Stimulated activated CD8-positive, alpha-beta memory T cell treated with anti-CD3 and anti-CD28 coated beads, Interleukin-12 subunit alpha, Interleukin-12 subunit beta, amount 100 ng/mL, for 4 hours (primary cell): ENCODE measurements at regions not wholly inside any gene's neighbourhood (a gene's known extent, or its start where the extent isn't known, plus 50 kb on each side); places are given as distances from the start of the nearest gene placed in this dataset.
"Not testable (repeated sequence)": the region's sequence is repeated elsewhere in the genome, so short reads cannot be mapped to it uniquely, and the experiment has no call there.

Experiments used
- DNase-seq: peaks from one replicate; pipeline ENCODE4 v3.0.0-alpha.2; 2020; ENCODE audit warnings: low read depth

DNA sequence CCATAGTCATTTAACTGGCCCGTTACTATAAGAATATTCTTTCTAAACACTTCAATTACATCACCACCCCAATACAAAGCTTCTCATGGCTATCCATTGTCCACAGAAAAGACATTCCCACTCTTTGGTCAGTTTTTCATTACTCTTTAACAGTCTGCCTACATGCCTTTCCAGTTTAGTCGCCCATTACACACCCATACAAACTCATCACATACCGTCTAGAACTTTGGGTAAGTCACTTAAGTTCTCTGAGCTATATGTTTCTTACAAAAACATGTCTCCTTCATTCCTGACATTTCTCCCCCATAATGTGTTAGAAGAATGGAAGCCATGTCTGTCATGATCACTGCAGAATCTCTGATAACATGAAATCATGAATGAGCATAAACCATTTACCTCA, 108.2 kb upstream of the STK17B start:
- DNase-seq, result no peak

DNA sequence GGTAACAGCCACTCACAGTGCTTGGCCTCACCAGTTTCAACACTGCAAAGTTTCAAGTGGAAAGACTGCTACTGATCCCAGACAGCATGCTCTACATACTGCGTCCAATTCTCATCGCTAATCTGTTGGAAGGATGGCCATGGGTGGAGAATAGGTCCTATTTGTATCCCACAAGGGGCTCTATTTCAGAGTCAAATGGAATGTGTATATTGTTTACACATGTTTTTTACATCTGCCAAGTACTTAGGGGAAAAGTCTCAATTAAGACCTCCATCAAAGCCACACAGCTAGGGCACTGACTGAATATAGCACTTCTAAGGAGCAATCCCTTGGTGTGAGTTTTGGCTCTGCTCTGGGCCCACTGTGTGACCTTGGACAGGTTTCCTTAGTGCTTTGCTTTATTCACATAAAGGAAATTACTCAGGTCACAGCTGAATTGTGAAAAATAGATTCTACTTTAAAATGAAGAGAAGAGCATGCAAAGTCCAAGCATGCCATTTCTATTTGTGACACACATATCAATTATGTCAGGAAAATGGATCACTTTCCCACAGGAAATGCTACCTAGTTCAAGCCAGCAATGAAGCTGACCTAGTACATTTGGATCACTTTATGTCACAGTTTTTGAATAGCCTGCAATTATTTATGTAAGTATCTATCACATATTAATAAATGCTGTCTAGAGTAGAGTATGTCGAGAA, 112.9 kb upstream of the STK17B start:
- DNase-seq, result no peak

DNA sequence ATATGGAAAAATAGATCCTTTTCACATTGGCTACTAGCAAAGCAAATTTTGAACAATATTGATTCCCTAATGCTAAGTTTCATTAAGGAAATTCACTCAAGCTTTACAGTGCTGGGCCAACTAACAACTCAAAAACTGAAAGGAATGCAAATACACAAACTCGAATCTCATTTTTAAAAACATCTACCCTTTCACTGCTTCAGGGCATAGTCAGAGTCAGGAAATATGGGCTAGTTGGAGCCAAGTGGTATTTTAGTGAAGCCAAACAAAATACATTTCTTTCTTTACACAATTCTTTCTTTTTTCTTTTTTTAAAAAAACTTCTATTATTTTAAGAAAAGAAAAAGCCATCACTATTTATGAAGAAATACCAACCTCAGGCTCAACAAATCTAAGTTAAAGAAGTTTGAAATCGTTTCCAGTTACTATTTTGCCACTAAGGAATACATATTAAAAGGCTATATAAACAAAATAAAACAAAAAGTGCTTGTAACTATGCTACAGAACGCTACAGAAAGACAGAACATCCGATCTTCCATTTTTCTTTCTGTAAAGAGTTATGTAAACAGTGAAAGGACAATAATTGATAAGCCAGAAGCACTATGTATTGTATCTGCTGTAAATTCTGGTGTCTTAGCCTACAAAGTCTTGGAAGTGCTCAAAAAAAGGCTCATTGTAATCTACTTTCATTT, 113.6 kb upstream of the STK17B start:
- DNase-seq, result no peak

DNA sequence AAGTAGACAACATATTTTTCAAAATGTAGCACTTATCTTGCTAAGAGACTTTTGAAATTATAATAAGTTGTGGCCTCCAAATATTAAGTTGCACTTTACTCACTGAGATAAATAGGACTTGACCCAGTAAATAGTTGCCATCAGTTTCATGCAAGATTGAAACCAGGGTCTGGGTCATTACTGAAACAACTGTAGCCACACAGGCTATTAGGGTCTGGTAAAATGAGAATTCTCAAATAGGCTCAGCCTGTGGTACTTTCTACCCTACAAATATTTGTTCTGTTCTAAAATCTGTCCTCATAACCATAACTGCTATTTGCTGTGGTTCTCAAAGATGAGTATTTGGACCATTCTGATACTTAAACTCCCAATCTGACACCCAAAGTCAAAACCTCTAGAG, 115.4 kb upstream of the STK17B start:
- no peak for DNase-seq

DNA sequence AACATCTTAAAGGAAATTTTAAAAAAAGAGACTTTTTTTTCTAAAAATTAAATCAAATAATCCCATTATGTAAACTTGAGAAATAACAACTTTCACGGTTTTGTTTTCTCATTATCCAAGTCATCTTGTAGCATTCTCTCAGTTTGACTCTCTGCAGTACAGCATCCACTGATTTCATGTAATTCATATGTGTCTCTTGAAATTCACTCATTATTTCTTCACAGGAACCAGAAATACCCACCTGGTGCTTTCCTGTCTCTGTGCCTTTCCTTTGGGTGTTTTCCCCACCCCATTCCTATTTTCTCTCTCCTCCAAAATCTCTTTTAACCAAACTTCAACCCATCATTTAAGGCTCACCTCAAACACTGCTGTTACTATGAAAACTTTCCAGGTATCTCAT, 116.1 kb upstream of the STK17B start:
- DNase-seq, result no peak

DNA sequence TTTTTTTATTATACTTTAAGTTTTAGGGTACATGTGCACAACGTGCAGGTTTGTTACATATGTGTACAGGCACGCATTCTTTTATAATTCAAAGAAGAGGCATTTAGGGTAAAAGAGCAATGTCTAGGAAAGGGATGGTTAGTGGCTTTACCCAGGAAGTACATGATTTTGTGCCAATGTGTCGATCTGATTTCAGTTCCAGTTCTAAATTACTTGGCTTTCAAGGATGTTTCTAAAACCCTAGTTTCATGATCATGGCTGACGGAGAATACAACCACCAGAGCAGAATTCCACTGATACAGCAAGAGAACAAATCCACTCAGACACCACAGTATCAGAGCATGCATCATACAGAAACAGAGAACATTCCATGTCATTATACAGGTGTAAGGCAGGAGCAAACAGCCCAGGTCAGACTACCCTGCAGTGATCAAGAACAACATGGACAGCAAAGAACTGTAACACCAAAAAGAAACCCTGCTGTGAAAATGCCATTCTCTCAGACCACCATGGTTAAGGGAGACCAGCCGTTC, 116.7 kb upstream of the STK17B start:
- no peak for DNase-seq

DNA sequence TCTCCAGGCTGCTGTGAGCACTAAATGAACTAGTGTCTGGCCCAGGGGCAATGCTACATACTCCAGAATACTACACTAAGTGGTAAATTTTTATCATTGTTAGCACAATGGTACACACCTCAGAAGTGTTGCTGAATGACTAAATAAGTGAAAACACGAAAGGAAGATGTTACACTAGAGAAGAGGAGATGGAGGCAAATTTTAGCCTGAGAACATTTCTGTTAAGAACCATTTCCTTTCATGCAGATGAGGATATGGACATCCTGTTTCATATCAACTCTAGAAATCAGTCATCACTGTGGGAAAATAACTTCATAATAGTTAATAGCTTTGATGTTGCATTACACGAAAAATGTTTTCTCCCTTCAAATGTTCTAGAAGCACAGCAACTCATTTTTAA, 117.6 kb upstream of the STK17B start:
- DNase-seq, result no peak

DNA sequence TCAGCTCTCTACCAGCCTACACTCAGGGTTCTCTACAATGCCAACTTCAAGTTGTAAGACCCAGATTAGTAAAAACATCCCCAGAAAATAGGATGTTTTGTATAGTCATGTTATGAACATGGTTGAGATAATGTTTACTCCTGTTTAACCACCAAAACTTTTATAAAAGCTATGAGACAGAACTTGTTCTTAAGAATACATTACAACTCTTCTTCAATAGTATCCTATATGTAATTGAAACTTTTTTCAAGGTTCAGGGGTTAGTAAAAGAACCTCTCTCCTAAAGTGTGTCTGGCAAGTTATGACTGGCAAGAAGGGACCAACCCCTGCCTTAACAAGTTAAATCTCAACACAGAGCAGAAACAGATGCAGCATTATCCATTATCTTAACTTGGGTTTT, 118.8 kb upstream of the STK17B start:
- no peak for DNase-seq

DNA sequence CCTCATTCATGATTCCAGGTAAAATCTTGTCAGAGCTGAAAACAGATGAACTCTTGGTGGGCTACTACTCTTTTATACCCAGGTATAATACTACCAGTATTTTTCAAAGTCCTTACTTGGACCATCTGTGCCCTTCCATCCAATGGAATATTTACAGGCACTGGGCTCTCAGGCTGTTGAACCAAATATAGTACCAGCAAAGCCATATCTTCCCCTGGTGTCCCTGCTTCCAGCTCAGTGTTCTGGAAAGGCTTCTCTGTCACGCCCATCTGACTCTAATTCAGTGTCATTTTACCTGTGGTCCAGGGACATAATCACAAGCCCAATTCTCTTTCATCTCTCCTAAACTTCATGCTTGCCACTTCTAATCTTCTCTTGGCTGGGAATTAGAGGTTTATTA, 119.2 kb upstream of the STK17B start:
- no peak for DNase-seq

DNA sequence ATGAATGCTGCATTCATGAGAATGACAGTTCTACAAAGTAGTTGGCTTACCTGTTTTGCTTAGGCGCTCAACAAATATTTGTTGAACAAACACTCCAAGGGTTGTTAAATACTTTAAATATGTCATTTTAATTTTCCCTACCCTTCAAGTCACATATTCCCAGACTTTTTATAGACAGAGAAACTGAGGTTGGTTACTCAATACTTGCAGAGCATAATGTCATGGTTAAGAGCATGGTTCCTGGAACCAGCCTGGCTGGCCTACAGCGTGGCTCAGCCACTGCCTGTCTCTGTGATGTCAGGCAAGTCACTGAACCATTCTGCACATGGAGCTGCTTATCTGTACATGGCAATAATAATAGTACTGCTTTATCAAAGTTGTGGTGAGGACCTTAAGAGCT, 120.0 kb upstream of the STK17B start:
- no peak for DNase-seq

DNA sequence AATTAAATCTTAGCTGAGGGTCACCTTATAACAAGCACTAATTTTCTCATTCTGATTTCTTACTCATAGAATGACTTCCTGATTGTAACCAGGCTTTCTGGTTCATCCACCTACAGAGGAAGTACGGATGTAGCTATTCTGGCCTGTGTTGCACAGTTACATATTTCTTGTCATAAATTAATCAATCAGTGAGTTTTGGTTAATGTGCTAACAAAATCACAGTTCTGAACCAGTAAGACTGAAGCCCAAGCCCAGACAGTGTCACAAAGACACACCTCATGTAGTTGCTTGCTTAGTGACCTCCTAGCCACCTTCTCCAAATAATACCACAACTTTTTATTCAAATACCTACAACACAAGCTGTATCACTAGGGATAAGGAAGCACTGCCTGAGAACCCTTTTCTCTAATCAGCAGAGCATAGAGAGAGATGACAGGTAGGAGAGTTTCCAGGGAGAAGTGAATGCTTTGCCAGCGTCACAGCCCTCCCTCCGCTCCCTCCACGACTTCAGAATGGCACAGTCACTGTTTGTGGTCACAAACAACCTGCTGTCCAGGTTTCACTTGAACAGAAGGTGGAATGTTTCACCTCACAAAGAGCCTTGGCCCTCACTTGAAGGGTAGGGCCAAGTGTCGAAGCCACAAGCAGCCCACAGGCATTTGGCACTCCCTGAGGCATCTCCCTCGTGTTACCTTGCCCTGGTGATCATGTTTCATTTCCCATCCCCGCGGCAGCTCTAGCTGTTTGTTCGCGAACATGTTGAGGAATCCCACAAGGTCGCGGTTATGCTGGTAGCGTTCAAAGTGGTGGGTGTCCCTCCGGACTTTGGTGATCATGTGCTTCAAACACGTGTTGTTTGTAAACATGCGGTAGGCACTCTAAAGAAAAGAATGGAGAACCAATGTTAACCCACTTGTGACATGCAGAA, 120.8 kb upstream of the STK17B start:
- no peak for DNase-seq

DNA sequence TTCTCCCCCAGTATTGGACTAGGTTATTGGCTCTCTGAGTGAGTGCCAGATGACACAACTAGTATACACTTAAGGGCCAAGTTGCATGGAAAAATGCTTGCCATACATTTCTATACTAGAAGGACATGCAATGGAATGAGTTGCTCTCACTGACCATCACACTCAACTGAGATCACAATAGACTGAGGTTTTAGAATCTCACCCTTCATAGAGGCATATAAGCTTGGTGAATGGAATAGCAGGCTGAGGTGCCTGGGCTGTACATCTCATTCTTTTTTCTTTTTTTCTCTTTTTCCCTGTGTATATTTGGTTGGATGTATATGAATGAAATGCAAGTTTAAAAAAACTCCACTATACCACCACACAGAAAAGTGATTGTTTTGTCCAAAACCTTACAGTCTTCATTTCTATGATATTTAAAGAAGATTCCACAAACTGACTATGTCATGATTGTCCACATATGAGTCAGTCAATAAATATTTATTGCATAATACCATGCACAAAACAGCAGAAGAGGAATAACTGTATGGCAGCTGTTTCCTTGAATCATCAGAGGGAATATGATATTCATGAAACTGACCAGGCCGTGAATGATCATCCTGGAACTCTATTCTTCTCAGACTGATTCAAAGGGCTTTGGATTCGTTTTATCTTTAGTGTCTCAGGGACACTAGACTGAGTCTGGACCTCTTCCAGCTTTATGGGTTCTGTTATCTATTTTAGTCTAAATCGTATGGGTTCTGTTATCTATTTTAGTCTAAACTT, 122.6 kb upstream of the STK17B start:
- DNase-seq, result no peak

DNA sequence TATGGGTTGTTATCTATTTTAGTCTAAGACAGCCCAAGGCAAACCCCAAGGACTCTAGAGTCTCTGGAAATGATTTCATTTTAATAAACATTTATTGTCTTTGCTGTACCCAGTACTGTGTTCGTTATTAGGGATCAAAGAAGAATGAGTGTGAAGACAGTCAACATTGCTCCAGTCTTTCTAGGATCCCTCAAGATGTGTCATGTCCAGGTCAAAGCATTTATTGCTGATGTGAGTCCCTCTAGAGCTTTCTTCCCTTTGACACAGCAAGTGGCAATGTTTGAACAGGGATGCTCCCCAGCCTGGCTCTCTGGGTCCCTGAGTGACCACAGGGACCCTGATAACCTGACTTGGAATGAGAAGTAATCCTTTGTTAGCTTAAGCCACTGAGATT, 123.1 kb upstream of the STK17B start:
- DNase-seq, result no peak

DNA sequence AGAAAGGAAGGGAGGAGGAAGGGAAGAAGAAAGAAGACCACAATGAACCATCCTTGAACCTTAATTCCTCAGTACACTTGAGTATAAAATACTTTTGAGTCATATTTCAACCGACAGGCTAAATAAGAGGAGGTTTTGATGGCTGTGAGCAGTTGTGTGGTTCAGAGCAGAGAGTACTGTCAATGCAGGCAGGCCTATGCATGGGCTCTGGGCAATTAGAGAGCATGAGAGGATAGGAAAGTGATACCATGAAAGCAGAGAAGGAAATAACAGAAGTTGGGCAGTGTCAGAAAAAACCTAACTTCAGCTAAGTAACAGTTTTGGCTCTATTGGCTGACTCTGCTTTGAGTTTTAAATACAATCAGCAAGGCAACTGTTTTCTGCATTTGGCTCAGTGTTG, 123.6 kb upstream of the STK17B start:
- DNase-seq, result no peak

DNA sequence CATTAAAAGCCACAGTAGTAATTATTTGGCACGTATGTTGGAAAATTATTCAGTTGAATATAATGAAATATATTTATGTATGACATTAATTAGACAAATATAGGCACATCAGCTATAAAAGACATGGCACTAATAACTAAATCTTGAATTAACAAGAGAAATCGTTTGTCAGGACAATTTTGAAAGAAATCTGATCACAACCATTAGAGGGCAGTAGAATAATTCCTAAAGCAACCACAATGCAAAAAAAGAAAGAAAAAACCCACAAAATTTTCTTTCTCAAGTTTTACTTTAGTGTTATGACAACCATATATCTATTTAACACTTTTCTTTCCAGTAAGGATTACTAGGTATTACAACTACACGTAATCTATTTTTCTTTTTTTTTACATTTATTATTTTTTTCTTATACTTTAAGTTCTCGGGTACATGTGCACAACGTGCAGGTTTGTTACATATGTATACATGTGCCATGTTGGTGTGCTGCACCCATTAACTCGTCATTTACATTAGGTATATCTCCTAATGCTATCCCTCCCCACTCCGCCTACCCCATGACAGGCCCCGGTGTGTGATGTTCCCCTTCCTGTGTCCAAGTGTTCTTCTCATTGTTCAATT, 126.8 kb upstream of the STK17B start:
- DNase-seq, result not testable (repeated sequence)

DNA sequence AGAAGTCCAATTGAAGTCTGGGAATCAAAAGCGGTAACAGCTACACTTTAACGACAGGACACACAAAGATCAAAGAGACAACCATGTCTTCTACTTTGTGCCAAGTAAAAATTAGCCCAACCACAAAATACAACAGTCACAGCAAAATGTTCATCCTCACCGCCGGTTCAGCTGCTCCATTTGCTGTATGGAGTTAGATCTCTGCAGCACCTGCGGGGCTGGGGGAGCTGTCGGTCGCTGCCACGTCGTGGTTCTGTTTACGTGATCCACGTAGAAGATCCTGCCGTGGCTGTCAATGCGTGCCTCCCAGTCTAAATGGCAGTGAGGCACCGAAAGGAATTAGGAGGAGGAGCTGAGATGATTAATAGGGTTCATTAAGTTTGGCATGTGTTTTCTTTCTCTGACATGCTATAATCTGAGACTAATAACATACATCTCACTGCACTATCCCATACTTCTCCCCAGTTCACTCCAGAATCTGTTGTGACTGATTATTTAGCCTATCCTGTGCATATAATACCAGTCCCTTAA, 136.5 kb upstream of the STK17B start:
- no peak for DNase-seq

DNA sequence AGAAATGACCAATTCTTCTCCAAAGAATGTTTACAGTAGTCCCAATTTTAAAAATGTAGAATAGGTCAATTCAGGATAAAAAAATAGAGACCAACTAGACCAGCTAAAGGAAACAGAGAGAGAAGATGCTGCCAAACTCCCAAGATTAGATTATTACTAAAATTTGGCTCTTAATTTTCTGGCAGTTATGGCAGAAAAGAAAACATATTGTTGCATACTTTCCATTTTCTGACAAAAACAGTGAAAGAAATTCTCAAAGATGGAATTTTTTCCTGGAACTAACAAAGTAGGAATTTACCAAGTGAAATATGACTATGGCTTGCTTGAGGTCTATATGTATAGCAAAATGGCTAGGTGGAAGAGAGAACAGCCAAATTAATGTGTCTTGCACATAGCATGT, 138.3 kb upstream of the STK17B start:
- no peak for DNase-seq

DNA sequence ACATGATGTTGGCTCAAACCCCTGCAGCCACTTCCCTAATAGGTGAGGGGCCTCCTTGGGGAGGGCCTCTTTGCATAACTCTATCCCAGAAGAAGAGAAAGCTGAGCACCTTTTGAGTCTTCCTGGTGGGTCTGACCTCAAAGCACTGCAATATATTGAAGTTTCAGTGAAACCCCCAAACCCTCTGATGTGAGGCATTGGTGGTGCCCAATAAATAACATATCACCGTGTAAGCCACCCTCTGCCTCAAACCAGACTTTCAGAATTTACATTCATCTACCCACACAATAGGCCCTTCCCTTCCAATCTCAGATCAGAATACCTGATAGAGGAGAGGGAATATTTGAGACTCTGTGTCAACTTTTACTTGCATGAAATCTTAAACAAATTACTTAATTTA, 142.8 kb upstream of the STK17B start:
- no peak for DNase-seq

DNA sequence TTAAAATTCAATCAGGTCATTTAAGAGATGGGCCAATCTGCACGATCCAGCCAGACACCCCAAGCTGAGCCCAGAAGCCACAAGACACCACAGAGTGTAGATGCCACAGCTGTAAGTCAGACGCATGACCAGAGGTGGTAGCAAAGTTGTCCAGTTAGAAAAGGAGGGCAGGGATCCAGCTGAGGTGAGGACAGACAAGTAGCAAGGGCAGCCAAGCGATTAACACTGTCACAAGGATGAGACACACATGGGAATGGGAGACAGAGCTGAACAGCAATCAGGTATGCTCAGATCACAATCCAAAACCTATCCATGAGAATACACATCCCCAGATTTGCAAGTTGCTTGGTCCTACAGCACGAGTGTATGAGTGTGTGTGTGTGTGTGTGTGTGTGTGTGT, 143.4 kb upstream of the STK17B start:
- DNase-seq, result no peak

DNA sequence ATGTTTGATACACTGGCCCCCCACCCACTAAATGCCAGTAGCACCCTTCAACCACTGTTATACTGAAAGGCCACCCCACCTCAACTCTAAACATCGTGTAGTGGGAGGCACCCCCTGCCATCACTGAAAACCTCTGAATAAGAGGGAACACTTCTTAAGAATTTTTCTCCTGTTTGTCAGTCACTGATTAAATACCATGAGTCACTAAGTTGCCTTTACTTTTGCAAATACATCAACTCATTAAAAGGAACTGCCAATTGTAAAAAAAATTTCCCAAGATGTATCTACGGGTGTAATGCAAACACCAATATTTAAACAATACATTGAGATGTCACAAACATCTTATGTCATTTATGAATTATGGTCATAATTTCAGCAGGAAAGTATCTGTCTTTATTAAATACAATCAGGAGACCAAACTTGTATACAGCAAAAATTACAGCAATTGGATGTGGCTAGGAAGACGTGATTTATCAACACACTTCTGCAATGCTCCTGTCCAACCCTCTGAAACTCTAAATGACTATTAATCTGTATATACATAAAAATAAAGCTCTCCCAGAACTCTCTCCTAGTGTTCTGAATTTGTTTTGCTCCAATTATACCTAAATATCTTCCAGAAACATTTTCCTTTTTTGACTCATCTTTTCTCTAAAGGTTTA, 144.1 kb upstream of the STK17B start:
- DNase-seq, result no peak

DNA sequence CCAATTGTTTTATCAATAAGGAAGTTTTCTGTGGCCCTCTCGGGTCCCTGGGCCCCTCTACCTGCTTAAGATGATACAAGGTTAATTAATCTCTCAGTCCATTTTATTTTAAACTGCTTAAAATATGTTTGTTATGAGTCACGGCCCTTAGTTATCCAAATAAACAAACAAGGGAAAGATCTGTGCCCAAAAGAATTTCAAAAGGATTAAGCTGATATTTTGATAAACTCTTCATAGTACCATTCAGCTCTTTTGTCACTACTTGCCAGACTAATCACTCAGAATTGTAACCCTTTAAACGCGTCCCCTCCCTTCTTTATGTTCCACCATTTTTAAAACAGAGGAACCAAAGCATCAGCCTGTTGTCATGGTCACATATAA, 144.7 kb upstream of the STK17B start:
- no peak for DNase-seq
